ENCODE measurements at regions not wholly inside any gene's neighbourhood (a gene's known extent, or its start where the extent isn't known, plus 50 kb on each side); places are given as distances from the start of the nearest gene placed in this dataset.

DNA sequence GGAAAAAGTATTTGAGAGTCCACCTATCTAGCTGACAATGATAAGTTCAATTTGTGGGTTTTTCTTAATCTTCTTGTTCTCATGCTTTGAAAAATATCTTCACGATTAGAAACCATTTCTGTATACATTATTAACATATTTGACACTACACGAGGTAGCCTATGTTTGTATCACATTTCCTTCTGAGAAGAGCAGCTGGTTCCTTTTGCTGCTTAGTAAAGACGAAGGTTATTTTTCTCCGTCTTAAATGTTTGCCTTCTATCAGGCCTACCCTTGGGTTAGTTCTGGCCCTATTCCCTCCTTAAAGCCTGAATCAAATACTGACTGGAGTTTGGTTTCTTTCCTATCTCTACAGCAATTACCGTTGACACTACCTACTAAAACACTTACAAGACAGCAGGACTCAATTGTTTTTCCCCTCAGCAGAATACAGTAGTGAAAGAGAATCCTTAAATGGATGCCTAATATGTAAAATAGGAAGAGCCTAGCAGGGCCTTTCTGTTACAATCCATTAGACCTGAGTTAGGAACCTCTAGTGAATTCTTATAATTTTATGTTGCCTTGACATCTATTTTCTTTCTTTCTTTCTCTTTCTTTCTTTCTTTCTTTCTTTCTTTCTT lies 790.4 kb downstream of the EPHA4 start:
- CTCF ChIA-PET = interaction anchor here (0.6 kb wide), 1 partner anchor 1182 kb away, joined by 3 read pairs; no protein-coding TSS in a partner anchor
- H3K27me3 Mint-ChIP-seq (ENCODE audit: insufficient read depth, unreplicated experiment) = no peaks in the 10 kb centered on the region

DNA sequence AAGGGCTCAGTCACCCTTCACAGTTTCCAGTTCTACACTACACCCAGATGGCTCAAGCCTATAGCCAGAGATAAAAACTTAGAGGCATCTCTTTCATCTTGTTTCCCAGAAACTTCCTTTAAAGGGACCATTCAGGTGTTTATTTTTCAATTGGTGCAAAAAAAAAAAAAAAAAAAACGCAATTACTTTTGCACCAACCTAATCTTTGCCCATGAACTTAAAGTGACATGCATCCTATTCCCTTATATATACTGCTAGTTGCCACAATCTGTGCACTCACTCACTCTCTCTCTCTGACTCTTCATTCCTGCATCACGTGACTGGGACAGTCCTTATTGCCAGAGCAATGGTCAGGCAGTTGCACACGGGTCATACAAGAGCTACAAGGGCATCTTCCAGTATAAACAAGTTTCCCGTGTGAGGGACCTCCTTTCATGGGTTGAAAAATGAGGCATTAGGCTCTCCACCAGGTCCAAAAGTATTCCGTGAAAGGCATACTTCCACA lies 789.4 kb downstream of the EPHA4 start:
- H3K4me1 Mint-ChIP-seq (ENCODE audit: insufficient read depth, unreplicated experiment) = peaks cover 13% of the 10 kb centered on the region
- DNase-seq (ENCODE audit: unreplicated experiment) = no peak
- no peaks in the 10 kb centered on the region for H3K9me3 Mint-ChIP-seq (ENCODE audit: unreplicated experiment)
- ChIA-PET POLR2A (no interaction called here), CTCF (no interaction called here)
- no TSS peak for BruUV-seq (replicated peaks)
- no peaks in the 10 kb centered on the region for H3K27me3 Mint-ChIP-seq (ENCODE audit: insufficient read depth, unreplicated experiment)
- H3K27ac Mint-ChIP-seq (ENCODE audit: low read depth, unreplicated experiment) = no peak overlapping the region
- H3K36me3 Mint-ChIP-seq (ENCODE audit: insufficient read depth, unreplicated experiment) = peaks cover 5% of the 10 kb centered on the region
- intact Hi-C loops (cut with micrococcal nuclease) = no loop called here
- TF ChIP-seq, protein P1, sequence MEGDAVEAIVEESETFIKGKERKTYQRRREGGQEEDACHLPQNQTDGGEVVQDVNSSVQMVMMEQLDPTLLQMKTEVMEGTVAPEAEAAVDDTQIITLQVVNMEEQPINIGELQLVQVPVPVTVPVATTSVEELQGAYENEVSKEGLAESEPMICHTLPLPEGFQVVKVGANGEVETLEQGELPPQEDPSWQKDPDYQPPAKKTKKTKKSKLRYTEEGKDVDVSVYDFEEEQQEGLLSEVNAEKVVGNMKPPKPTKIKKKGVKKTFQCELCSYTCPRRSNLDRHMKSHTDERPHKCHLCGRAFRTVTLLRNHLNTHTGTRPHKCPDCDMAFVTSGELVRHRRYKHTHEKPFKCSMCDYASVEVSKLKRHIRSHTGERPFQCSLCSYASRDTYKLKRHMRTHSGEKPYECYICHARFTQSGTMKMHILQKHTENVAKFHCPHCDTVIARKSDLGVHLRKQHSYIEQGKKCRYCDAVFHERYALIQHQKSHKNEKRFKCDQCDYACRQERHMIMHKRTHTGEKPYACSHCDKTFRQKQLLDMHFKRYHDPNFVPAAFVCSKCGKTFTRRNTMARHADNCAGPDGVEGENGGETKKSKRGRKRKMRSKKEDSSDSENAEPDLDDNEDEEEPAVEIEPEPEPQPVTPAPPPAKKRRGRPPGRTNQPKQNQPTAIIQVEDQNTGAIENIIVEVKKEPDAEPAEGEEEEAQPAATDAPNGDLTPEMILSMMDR (IDR thresholded peaks at IDR 0.05; ENCODE audit: unreplicated experiment) = no peak
- no peak overlapping the region for H3K4me3 Mint-ChIP-seq (ENCODE audit: unreplicated experiment)

More for the DNA sequence above, 790.4 kb downstream of the EPHA4 start:
- peaks cover 5% of the 10 kb centered on the region for H3K36me3 Mint-ChIP-seq (ENCODE audit: insufficient read depth, unreplicated experiment)
- no peak overlapping the region for H3K4me3 Mint-ChIP-seq (ENCODE audit: unreplicated experiment)
- no peak overlapping the region for H3K27ac Mint-ChIP-seq (ENCODE audit: low read depth, unreplicated experiment)
- DNase-seq (ENCODE audit: unreplicated experiment) = no peak
- intact Hi-C loops (cut with micrococcal nuclease) = no loop called here
- no peaks in the 10 kb centered on the region for H3K9me3 Mint-ChIP-seq (ENCODE audit: unreplicated experiment)
- H3K4me1 Mint-ChIP-seq (ENCODE audit: insufficient read depth, unreplicated experiment) = peaks cover 11% of the 10 kb centered on the region
- no TSS peak for BruUV-seq (replicated peaks)
- TF ChIP-seq, protein P1 (IDR thresholded peaks at IDR 0.05; ENCODE audit: unreplicated experiment) = no peak
- POLR2A ChIA-PET = interaction anchor here (0.7 kb wide), 1 partner anchor 93 kb away, joined by 3 read pairs; no protein-coding TSS in a partner anchor

DNA sequence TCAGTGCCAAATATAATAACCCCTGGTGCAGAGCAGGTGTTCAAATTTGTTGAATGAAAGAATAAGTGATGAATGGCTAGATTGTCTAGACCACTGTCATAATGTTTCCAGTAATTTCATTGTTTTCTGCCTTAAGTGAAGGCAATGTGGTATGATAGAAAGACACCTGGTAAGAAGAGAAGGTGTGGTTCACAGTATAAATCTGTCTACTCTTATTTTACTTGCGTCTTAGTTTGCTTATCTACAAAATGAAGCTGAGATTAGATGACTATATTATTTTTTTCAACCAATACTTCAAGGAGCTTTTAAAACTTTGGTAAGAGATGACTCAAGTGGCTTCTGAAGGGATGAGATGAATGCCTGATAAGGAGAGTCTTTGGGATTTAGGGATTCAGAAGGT lies 788.4 kb downstream of the EPHA4 start:
- no TSS peak for BruUV-seq (replicated peaks)
- TF ChIP-seq, protein P1 (IDR thresholded peaks at IDR 0.05; ENCODE audit: unreplicated experiment) = no peak

DNA sequence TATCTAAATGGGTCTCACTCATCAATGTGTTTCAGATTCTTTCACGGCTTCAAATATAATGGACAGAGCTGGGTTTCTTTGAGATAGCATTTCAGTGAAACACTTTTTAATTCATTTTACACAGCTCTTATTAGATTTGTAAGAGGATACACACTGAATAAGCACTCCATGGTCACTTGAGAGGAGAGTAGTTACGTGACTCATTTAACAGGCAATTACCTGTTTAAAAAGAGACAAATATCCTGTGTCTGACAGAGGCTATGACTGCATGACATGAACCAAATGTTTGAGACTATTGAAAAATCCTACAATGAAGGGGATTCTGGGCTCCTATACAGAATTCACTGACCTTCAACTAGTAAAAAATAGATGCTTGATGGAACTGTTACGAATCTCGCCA lies 786.9 kb downstream of the EPHA4 start:
- H3K9me3 Mint-ChIP-seq (ENCODE audit: unreplicated experiment) = no peaks in the 10 kb centered on the region
- CTCF ChIA-PET = interaction anchor here (0.5 kb wide), 1 partner anchor 858 kb away, joined by 3 read pairs; no protein-coding TSS in a partner anchor

More for the DNA sequence above, 788.4 kb downstream of the EPHA4 start:
- peaks cover 5% of the 10 kb centered on the region for H3K36me3 Mint-ChIP-seq (ENCODE audit: insufficient read depth, unreplicated experiment)
- intact Hi-C loops (cut with micrococcal nuclease) = no loop called here
- no peaks in the 10 kb centered on the region for H3K27me3 Mint-ChIP-seq (ENCODE audit: insufficient read depth, unreplicated experiment)
- no peaks in the 10 kb centered on the region for H3K9me3 Mint-ChIP-seq (ENCODE audit: unreplicated experiment)
- H3K4me3 Mint-ChIP-seq (ENCODE audit: unreplicated experiment) = no peak overlapping the region
- POLR2A ChIA-PET = no interaction called here
- H3K4me1 Mint-ChIP-seq (ENCODE audit: insufficient read depth, unreplicated experiment) = peaks cover 16% of the 10 kb centered on the region
- no peak for DNase-seq (ENCODE audit: unreplicated experiment)
- CTCF ChIA-PET = no interaction called here
- H3K27ac Mint-ChIP-seq (ENCODE audit: low read depth, unreplicated experiment) = no peak overlapping the region

More for the DNA sequence above, 786.9 kb downstream of the EPHA4 start:
- no peaks in the 10 kb centered on the region for H3K27me3 Mint-ChIP-seq (ENCODE audit: insufficient read depth, unreplicated experiment)
- peaks cover 5% of the 10 kb centered on the region for H3K36me3 Mint-ChIP-seq (ENCODE audit: insufficient read depth, unreplicated experiment)
- BruUV-seq (replicated peaks) = no TSS peak
- DNase-seq (ENCODE audit: unreplicated experiment) = no peak
- no peak overlapping the region for H3K4me3 Mint-ChIP-seq (ENCODE audit: unreplicated experiment)
- intact Hi-C loops (cut with micrococcal nuclease) = no loop called here
- POLR2A ChIA-PET = interaction anchor here (0.6 kb wide), 1 partner anchor 21 kb away, joined by 3 read pairs; no protein-coding TSS in a partner anchor
- no peak overlapping the region for H3K27ac Mint-ChIP-seq (ENCODE audit: low read depth, unreplicated experiment)
- peaks cover 25% of the 10 kb centered on the region for H3K4me1 Mint-ChIP-seq (ENCODE audit: insufficient read depth, unreplicated experiment)
- TF ChIP-seq, protein P1 (IDR thresholded peaks at IDR 0.05; ENCODE audit: unreplicated experiment) = no peak
